ENCODE measurements at regions not wholly inside any gene's neighbourhood (a gene's known extent, or its start where the extent isn't known, plus 50 kb on each side); places are given as distances from the start of the nearest gene placed in this dataset.

DNA sequence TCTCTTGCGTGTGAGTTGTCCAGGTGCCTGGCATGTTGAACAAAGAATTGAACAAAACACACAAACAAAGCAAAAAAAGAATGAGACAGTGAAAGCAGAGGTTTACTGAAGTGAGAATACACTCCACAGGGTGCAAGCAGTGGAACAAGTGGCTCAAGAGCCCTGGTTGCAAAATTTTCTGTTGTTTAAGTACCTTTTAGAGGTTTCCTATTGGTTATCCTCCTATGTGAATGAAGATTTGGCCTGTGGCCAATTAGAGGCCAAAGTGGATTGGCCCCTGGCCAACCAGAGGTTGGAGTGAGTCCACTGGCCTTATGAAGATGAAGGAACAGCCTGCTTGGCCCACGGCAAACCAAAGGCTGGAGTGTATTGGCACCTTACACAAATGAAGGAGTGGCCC, 1188.5 kb upstream of the NRXN1 start:
- Histone ChIP-seq H3K4me3 (no peak overlapping the region), H3K36me3 (ENCODE audit: low read depth) (no peaks in the 10 kb centered on the region), H3K9me3 (ENCODE audit: insufficient read depth, low read depth) (no peaks in the 10 kb centered on the region), H3F3A (ENCODE audit: insufficient read depth, low read depth) (no peaks in the 10 kb centered on the region), H4K20me1 (ENCODE audit: insufficient read depth) (no peaks in the 10 kb centered on the region), H3K27ac (no peak overlapping the region), H3K4me2 (no peak overlapping the region), H3K27me3 (ENCODE audit: insufficient read depth, low read depth) (no peaks in the 10 kb centered on the region), H2AFZ (no peak overlapping the region), H3K79me2 (ENCODE audit: low read depth) (no peaks in the 10 kb centered on the region), H3K4me1 (replicated peaks; ENCODE audit: insufficient read depth) (no peaks in the 10 kb centered on the region), H3K9me2 (ENCODE audit: insufficient read depth) (no peaks in the 10 kb centered on the region)
- CTCF ChIA-PET = no interaction called here
- BruUV-seq (replicated peaks) = no TSS peak
- POLR2A ChIA-PET (ENCODE audit: unreplicated experiment) = no interaction called here
- intact Hi-C loops (cut with micrococcal nuclease; ENCODE audit: unreplicated experiment) = no loop called here
- no peak for DNase-seq
- TF ChIP-seq EZH2 (IDR thresholded peaks at IDR 0.05; ENCODE audit: low read depth) = no peak
- TF ChIP-seq, protein P1, sequence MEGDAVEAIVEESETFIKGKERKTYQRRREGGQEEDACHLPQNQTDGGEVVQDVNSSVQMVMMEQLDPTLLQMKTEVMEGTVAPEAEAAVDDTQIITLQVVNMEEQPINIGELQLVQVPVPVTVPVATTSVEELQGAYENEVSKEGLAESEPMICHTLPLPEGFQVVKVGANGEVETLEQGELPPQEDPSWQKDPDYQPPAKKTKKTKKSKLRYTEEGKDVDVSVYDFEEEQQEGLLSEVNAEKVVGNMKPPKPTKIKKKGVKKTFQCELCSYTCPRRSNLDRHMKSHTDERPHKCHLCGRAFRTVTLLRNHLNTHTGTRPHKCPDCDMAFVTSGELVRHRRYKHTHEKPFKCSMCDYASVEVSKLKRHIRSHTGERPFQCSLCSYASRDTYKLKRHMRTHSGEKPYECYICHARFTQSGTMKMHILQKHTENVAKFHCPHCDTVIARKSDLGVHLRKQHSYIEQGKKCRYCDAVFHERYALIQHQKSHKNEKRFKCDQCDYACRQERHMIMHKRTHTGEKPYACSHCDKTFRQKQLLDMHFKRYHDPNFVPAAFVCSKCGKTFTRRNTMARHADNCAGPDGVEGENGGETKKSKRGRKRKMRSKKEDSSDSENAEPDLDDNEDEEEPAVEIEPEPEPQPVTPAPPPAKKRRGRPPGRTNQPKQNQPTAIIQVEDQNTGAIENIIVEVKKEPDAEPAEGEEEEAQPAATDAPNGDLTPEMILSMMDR (conservative IDR thresholded peaks at IDR 0.05) = no peak

- Histone ChIP-seq H4K20me1 (ENCODE audit: insufficient read depth) (no peaks in the 10 kb centered on the region; the same call in 1 of the 2 replicates), H3K27me3 (ENCODE audit: insufficient read depth, low read depth) (no peaks in the 10 kb centered on the region), H3K4me1 (replicated peaks; ENCODE audit: insufficient read depth) (no peaks in the 10 kb centered on the region), H3K4me2 (no peak overlapping the region), H3K9me2 (ENCODE audit: insufficient read depth) (0 out of 2 replicates have a peak, but pooled peaks cover 5% of the 10 kb centered on the region), H2AFZ (no peak overlapping the region), H3K4me3 (no peak overlapping the region), H3K79me2 (ENCODE audit: low read depth) (no peaks in the 10 kb centered on the region), H3K9me3 (ENCODE audit: insufficient read depth, low read depth) (no peaks in the 10 kb centered on the region), H3K27ac (no peak overlapping the region), H3K36me3 (ENCODE audit: low read depth) (no peaks in the 10 kb centered on the region), H3F3A (ENCODE audit: insufficient read depth, low read depth) (no peaks in the 10 kb centered on the region)
- no peak for DNase-seq
- POLR2A ChIA-PET (ENCODE audit: unreplicated experiment) = no interaction called here
- no peak for TF ChIP-seq EZH2 (IDR thresholded peaks at IDR 0.05; ENCODE audit: low read depth)
- TF ChIP-seq, protein P1 (conservative IDR thresholded peaks at IDR 0.05) = no peak
- no TSS peak for BruUV-seq (replicated peaks)
- CTCF ChIA-PET = no interaction called here
- intact Hi-C loops (cut with micrococcal nuclease; ENCODE audit: unreplicated experiment) = no loop called here
These were observed 1178.7 kb upstream of the NRXN1 start for GRCh38 chr2:52210611-52211010.

- BruUV-seq (replicated peaks) = no TSS peak
- no peak for TF ChIP-seq EZH2 (IDR thresholded peaks at IDR 0.05; ENCODE audit: low read depth)
- TF ChIP-seq, protein P1 (conservative IDR thresholded peaks at IDR 0.05) = no peak
- DNase-seq = no peak
- Histone ChIP-seq H3K4me1 (replicated peaks; ENCODE audit: insufficient read depth) (no peaks in the 10 kb centered on the region), H3K36me3 (ENCODE audit: low read depth) (no peaks in the 10 kb centered on the region), H3K9me3 (ENCODE audit: insufficient read depth, low read depth) (no peaks in the 10 kb centered on the region), H3F3A (ENCODE audit: insufficient read depth, low read depth) (no peaks in the 10 kb centered on the region), H3K27ac (no peak overlapping the region), H3K4me2 (no peak overlapping the region), H4K20me1 (ENCODE audit: insufficient read depth) (no peaks in the 10 kb centered on the region; the same call in 1 of the 2 replicates), H2AFZ (no peak overlapping the region), H3K4me3 (no peak overlapping the region), H3K9me2 (ENCODE audit: insufficient read depth) (0 out of 2 replicates have a peak, but pooled peaks cover 5% of the 10 kb centered on the region), H3K27me3 (ENCODE audit: insufficient read depth, low read depth) (no peaks in the 10 kb centered on the region), H3K79me2 (ENCODE audit: low read depth) (no peaks in the 10 kb centered on the region)
- POLR2A ChIA-PET (ENCODE audit: unreplicated experiment) = no interaction called here
- intact Hi-C loops (cut with micrococcal nuclease; ENCODE audit: unreplicated experiment) = no loop called here
- CTCF ChIA-PET = no interaction called here
These were observed 1178.2 kb upstream of the NRXN1 start for GRCh38 chr2:52210161-52210560.

Data from PC-9 (cell line).